NAMALWA (cell line): ENCODE measurements at regions not wholly inside any gene's neighbourhood (a gene's known extent, or its start where the extent isn't known, plus 50 kb on each side); places are given as distances from the start of the nearest gene placed in this dataset.

Experiments used
- DNase-seq: peaks from one replicate; pipeline ENCODE4 v3.0.0-alpha.2; 2015; ENCODE audit warnings: low spot score

GRCh38 chr2:45337481-45337880, 273.6 kb downstream of the SRBD1 start:
- no peak for DNase-seq

DNA sequence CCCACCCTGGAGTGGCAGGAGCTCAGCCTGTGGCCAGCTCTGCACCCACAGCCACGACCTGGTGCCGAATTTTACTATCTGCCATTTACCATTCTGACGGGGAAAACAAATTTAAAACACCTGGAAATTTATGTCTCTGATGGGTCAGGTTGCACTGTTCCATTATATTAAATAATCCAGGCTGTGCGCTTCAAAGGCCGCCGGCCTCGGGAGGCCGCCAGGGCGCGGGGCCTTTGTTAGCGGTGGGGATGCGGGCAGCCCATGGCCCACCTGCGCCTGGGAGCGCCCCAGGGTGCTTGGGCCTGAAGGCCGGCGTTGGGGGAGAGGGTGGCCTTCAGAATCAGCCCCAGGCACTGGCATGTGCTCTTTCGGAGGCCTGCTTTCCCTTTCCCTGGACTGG, 276.9 kb downstream of the SRBD1 start:
- DNase-seq, result no peak

GRCh38 chr2:45332567-45332966, 278.5 kb downstream of the SRBD1 start:
- no peak for DNase-seq

GRCh38 chr2:45332094-45332493, 279.0 kb downstream of the SRBD1 start:
- peak; percentile 24 for DNase-seq

DNA sequence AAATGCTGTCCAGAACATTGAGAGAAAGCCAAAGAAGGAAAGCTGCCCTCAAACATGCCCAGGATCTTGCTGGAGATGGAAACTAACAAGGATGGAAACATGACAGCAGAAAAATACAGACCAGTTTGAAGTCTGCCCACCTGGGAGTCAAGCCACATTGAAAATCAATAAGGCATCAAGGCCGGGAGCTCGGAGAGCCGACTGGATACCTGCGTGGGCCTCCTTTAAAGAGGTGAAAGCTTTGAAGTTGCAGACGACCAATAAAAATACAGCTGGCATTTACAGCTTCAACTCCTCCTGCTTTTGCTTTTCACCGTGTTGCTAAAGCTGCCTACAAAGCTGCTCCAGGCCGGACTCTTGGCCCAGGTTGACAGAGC, 279.7 kb downstream of the SRBD1 start:
- no peak for DNase-seq

- DNase-seq, result no peak
Observed at GRCh38 chr2:45330637-45331409, 280.2 kb downstream of the SRBD1 start.

DNA sequence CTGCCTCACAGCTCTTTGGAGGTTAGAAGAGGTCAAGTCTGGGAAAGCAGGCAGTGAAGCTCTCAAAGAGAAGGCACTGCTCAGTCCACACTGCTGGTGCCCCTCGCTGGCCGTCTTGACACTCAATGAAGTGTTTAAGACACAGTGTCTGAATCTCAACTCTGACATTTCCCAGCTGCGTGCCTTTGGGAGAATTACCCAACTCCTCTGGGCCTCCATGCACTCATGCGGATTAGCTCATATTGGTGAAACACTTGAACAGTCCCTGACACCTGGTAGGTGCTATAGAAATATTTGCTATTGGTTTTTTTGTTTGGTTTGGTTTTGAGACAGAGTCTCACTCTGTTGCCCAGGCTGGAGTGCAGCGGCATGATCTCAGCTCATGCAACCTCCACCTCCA, 281.0 kb downstream of the SRBD1 start:
- DNase-seq, result no peak

- DNase-seq, result no peak
Observed at GRCh38 chr2:45329045-45329677, 281.9 kb downstream of the SRBD1 start.

GRCh38 chr2:45328264-45328870, 282.7 kb downstream of the SRBD1 start:
- no peak for DNase-seq

DNA sequence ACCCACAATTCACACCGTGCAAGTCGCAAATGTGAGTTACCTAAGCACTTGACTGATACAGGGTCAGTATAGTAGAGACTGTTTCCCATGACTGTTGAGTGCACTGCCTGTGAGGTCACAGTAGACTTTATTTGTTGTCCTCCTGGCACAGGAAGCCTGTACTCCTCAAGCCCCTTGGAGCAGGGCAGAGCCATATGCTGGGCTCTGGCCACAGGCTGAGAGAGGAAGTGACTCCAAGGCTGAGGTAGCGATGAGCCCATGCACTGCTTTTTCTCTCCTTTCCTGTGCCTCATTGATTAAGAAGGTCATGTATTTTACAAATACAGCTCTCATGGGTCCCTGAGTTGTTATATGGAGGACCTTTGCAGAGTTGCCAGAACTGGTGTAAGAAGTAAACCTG, 287.7 kb downstream of the SRBD1 start:
- no peak for DNase-seq

DNA sequence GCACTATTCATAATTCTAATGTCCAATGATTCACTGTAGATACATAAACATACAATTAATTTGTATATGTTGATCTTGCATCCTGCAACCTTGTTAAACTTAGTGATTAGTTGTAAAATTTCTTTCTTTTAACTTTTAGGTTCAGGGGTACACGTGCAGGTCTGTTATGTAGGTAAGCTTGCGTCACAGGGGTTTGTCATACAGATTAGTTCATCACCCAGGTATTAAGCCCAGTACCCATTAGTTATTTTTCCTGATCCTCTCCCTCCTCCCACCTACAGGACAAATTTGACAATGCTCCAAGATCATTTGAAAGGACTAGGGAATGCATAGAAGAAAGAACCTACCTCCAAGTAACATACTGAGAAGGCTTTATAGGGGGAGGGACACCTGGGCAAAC, 290.1 kb downstream of the SRBD1 start:
- no peak for DNase-seq

GRCh38 chr2:45319683-45320455, 291.2 kb downstream of the SRBD1 start:
- no peak for DNase-seq

DNA sequence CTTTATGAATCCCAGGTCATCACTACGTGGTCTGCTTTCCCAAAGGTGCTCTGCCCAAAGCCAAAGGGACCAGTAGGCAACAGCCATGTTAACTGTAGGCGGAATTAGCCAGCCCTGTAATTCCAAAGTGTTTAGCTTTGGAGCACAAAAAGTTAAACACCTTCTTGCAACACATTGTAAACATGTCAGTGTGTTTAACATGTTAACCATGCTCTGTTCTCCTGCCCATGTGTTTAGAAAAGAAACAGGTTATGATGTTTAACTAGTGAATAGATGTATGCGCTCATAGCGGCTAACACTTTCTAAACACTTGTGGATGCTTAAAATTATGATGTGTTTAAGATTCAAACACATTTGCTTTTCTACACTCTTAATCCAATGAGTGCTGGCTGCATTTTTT, 292.4 kb downstream of the SRBD1 start:
- no peak for DNase-seq

GRCh38 chr2:45316576-45317338, 294.3 kb downstream of the SRBD1 start:
- no peak for DNase-seq

GRCh38 chr2:45315861-45316260, 295.2 kb downstream of the SRBD1 start:
- no peak for DNase-seq

DNA sequence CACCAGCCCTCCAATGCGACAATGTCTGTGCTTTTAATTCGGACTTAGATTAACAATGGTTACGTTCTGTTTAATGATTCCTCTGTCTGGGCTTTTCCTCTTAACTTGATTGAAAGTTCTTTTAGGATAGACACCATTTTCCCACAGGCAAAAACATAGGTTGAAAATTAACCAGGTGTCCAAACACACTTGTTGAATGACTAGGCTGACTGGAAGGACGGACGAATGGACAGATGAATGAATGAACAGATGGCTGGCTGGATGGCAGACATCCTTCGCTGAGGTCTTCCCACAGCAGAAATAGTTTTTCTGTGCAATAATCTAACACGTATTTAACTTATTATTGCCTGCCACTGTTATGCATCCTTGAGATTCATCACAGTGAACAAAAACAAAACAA, 298.8 kb downstream of the SRBD1 start:
- no peak for DNase-seq

- no peak for DNase-seq
Observed at GRCh38 chr2:45311559-45311958, 299.5 kb downstream of the SRBD1 start.

GRCh38 chr2:45307147-45307546, 297.9 kb upstream of the SIX2 start:
- no peak for DNase-seq

DNA sequence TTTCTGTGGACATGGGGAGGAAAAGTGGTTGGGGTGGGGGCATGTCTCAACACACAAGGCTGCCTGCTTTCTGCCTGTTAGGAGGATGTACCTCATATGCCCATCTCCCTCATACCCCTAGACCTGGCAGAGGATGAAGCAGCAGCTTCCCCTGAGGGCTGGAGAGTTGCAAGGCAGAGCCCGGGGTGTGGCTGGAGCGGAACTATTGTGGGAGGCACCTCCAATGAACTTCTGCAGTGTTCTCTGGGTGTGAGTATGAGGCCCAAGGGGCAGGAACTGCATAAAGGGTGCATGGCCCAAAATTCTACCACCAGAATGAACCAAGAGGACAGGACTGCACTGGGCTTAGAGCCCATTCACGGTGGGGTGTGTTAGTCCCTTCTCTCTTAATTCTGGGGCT, 296.3 kb upstream of the SIX2 start:
- no peak for DNase-seq

- DNase-seq, result peak; percentile 11
Observed at GRCh38 chr2:45303417-45304202, 294.4 kb upstream of the SIX2 start.
